HG02571 (cell line): ENCODE measurements at regions not wholly inside any gene's neighbourhood (a gene's known extent, or its start where the extent isn't known, plus 50 kb on each side); places are given as distances from the start of the nearest gene placed in this dataset.
"Not testable (repeated sequence)": the region's sequence is repeated elsewhere in the genome, so short reads cannot be mapped to it uniquely, and the experiment has no call there.

Source experiments
- ATAC-seq: cut with Tn5 transposase; IDR thresholded peaks from one replicate; pipeline ENCODE4 v1.9.1; 2021; ENCODE audit warnings: mild to moderate bottlenecking, moderate library complexity; ENCODE audit not compliant: unreplicated experiment

DNA sequence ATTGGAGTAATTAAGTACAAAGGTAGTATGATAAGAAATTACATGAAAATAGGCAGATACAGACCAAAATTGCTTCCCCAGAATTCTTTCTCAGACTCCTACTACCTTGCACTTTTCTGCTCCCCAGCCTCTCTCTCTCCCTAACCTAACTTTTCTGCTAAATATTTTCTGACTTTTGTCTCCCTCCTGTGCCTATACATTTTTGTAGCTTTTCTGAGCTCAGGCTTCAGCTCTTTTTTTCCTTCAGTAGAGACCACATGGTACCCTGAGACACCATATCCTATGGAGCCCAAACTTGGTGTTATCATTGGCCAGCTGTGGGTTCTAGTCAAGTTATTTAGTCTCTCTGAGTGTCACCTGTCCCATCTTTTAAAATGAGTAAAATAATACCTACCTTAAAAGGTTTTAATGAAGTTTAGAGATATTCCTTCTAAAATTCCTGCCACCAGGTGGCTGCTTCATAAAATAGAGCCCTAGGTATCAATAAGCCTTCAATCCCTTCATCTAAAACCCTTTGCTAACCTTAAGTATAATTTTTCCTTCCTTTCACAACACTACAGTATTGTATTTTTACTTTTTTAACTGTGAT lies 237.6 kb upstream of the DUSP10 start:
- no peak for ATAC-seq

DNA sequence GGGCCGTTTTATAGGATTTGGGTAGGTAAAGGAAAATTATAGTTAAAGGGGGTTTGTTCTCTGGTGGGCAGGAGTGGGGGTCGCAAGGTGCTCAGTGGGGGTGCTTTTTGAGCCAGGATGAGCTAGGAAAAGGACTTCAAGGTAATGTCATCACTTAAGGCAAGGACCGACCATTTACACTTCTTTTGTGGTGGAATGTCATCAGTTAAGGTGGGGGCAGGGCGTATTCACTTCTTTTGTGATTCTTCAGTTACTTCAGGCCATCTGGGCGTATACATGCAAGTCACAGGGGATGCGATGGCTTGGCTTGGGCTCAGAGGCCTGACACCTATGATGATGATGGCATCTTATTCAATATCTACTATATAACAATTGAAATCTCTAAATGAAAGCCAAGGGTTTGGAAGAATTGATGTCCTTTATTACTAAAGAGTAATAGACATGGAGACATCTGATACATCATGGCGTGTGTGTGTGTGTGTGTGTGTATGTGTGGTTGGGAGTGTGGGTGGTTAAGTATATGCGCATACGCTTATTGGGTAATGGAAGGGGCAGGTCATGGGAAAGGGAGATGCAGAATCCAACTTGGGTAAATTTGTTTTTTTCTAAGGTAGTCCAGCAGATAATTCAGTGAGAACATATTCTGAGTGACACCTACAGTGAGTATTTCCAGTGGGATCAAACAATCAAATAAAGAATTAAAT lies 236.9 kb upstream of the DUSP10 start:
- not testable (repeated sequence) for ATAC-seq

GRCh38 chr1:221973787-221974186 lies 231.9 kb upstream of the DUSP10 start:
- not testable (repeated sequence) for ATAC-seq

- no peak for ATAC-seq
Observed at GRCh38 chr1:221972276-221973235, 230.7 kb upstream of the DUSP10 start.

DNA sequence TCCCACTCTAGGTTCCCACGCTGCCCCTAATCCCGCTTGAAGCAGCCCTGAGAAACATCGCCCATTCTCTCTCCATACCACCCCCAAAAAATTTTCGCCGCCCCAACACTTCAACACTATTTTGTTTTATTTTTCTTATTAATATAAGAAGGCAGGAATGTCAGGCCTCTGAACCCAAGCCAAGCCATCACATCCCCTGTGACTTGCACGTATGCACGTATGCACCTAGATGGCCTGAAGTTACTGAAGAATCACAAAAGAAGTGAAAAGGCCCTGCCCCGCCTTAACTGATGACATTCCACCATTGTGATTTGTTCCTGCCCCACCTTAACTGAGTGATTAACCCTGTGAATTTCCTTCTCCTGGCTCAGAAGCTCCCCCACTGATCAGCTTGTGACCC lies 229.1 kb upstream of the DUSP10 start:
- ATAC-seq, result not testable (repeated sequence)

- not testable (repeated sequence) for ATAC-seq
Observed at GRCh38 chr1:221969298-221969858, 227.5 kb upstream of the DUSP10 start.

GRCh38 chr1:221967538-221967937 lies 225.6 kb upstream of the DUSP10 start:
- ATAC-seq, result not testable (repeated sequence)

GRCh38 chr1:221966888-221967287 lies 225.0 kb upstream of the DUSP10 start:
- ATAC-seq, result not testable (repeated sequence)

DNA sequence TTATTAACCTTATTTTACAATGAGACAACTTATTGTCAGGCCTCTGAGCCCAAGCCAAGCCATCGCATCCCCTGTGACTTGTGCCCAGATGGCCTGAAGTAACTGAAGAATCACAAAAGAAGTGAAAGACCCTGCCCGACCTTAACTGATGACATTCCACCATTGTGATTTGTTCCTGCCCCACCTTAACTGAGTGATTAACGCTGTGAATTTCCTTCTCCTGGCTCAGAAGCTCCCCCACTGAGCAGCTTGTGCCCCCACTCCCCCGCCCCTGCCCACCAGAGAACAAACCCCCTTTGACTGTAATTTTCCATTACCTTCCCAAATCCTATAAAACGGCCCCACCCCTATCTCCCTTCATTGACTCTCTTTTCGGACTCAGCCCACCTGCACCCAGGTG lies 224.0 kb upstream of the DUSP10 start:
- ATAC-seq, result not testable (repeated sequence)

DNA sequence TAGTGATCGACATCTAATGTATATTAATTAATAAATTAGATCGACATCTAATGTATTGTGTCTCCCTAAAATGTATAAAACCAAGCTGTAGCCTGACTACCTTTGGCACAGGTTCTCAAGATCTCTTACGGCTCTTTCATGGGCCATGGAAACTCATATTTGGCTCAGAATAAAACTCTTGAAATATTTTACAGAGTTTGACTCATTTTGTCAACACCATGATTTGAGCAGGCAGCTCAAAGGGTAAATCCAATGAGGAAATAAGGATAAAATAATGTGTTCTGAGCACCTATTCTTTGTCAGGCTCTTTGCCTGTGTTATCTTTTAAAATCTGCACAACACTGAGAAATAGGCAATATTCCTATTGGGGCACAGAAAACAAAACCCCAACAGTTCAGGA lies 223.4 kb upstream of the DUSP10 start:
- no peak for ATAC-seq

DNA sequence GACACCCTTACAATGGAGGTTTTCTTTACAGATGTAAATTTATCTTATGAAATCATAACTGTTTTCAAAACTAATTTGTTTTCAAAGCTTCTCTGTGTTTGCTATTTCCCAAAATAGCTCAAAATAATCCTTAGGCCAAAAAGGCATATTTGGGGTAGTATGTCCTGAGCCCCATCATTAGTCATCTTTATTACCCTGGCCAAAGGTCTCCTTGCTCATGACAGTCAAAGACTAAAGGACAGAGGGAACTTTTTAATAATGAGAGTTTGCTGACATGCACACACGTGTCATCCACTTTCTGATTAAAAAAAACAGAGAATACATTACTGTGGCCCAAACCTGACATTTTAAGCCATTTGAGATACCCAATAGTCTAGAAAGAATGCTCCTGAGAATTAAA lies 221.9 kb upstream of the DUSP10 start:
- ATAC-seq, result no peak

- no peak for ATAC-seq
Observed at GRCh38 chr1:221962385-221962784, 220.5 kb upstream of the DUSP10 start.

DNA sequence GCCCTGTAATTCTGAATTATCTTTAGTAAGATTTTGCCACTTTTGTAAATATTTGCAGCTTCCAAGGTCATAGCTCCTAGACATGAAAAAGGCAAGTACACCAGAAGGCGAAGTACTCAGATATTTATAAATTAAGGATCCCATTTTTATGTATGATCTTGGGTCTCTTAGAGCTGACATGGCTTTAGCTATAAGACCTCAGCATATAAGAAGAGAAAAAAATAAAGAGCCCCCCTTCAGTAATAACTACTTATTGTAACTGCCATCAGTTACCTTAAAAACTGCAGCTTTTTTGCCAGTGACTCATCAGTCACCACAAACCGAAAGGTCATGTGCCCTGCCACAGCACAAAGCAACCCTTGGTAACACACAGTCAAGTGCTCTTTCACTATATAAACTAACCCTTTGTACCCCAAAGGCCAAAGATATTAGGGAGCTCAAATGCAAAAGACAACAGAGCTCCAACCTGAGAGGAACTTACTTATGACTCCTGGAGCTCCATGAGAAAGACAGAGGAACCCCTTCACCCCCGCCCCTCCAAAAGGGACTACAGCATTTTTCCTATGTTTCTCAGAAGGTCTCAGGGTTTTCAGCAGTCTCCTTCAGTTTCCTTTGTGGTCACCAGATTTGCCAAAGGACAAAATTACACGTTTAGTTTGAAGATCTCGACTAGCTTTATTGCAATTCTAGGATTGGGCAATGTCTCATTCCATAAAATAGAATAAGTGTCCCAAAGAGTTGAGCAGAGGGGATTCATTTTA lies 219.8 kb upstream of the DUSP10 start:
- peak; percentile 96 for ATAC-seq

DNA sequence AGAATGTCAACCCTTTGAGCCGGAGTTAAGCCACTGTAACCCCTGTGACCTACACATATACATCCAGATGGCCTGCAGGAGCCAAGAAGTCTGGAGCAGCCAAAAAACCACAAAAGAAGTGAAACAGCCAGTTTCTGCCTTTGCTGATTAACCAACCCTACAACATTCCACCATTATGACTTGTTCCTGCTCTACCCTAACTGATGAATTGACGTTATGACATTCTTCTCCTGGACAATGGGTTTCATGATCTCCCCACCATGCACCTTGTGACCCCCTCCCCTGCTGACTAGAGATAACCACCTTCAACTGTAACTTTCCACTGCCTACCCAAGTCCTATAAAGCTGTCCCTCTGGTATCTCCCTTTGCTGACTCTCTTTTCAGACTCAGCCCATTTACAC lies 216.3 kb upstream of the DUSP10 start:
- not testable (repeated sequence) for ATAC-seq

DNA sequence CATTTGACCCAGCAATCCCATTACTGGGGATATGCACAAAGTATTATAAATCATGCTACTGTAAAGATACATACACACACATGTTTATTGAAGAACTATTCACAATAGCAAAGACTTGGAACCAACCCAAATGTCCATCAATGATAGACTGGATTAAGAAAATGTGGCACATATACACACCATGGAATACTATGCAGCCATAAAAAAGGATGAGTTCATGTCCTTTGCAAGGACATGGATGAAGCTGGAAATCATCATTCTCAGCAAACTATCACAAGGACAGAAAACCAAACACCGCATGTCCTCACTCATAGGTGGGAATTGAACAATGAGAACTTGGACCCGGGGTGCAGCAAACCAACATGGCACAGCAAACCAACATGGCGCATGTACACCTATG lies 215.5 kb upstream of the DUSP10 start:
- ATAC-seq, result not testable (repeated sequence)

DNA sequence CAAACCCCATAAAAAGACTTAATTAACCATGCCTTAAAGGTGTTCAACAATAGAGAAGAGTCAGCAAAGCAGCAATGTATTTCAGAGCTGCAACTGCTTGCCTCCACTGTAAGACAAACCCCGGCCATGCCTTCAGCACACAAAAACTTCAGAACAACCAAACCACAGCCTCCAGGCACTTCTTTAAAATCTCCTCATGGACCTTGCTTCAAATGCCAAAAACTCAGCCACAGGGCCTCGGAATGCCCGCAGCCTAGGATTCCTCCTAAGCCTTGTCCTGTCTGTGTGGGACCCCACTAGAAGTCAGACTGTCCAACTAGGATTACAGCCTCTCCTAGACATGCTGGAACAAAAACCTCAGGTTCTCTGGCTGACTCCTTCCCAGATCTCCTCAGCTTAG lies 208.1 kb upstream of the DUSP10 start:
- ATAC-seq, result no peak

DNA sequence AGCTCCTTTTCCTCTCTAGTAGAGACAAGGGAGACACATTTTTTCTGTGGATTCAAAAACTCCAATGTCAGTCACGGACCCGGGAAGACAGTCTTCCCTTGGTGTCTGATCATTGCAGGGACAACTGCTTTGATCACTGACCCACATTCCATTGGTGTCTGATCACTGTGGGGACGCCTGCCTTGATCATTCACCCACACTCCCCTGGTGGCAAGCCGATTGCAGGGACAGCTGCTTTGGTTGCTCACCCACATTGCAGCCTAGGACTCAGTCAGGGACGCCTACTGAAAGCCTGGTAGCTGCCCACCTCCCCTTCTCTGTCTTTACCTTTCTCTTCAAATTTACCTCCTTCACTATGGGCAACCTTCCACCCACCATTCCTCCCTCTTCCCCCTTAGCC lies 206.6 kb upstream of the DUSP10 start:
- ATAC-seq, result no peak

DNA sequence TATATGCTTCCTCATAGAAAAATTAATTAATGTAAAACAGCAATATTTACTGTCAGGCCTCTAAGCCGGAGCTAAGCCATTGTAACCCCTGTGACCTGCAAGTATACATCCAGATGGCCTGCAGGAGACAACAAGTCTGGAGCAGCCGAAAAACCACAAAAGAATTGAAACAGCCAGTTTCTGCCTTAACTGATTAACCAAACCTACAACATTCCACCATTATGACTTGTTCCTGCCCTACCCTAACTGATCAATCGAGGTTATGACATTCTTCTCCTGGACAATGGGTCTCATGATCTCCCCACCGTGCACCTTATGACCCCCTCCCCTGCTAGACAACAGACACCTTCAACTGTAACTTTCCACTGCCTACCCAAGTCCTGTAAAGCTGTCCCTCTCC lies 205.8 kb upstream of the DUSP10 start:
- no peak for ATAC-seq

GRCh38 chr1:221946768-221947167 lies 204.9 kb upstream of the DUSP10 start:
- ATAC-seq, result no peak

- ATAC-seq, result no peak
Observed at GRCh38 chr1:221945669-221946068, 203.8 kb upstream of the DUSP10 start.
